ENCODE measurements at regions not wholly inside any gene's neighbourhood (a gene's known extent, or its start where the extent isn't known, plus 50 kb on each side); places are given as distances from the start of the nearest gene placed in this dataset.

- TF ChIP-seq PREB (CRISPR knock-in tag; IDR thresholded peaks at IDR 0.05) (no peak), CAMTA2 (CRISPR knock-in tag; IDR thresholded peaks at IDR 0.05; ENCODE audit: borderline replicate concordance) (no peak), MXD4 (CRISPR knock-in tag; IDR thresholded peaks at IDR 0.05) (no peak), ZNF253 (CRISPR knock-in tag; IDR thresholded peaks at IDR 0.05; ENCODE audit: borderline replicate concordance) (no peak), CC2D1A (CRISPR knock-in tag; IDR thresholded peaks at IDR 0.05) (no peak), ZNF282 (IDR thresholded peaks at IDR 0.05; ENCODE audit: partially characterized antibody) (no peak), ZNF546 (CRISPR knock-in tag; conservative IDR thresholded peaks at IDR 0.05) (no peak), ZNF101 (CRISPR knock-in tag; IDR thresholded peaks at IDR 0.05; ENCODE audit: borderline replicate concordance, low read depth) (no peak)
Observed at GRCh38 chr5:93874491-93874890, 133.1 kb upstream of the POU5F2 start (continued).

GRCh38 chr5:93874080-93874479 lies 132.7 kb upstream of the POU5F2 start:
- DNase-seq (ENCODE audit: low spot score) (no peak), FAIRE-seq (no peak), ATAC-seq (no peak)
- intact Hi-C loops (cut with micrococcal nuclease; ENCODE audit: unreplicated experiment) (no loop called here), in situ Hi-C loops (cut with HindIII; ENCODE audit: extremely low pct_ligation_motif_present, low pct_unique_long_range_greater_than_20kb) (no loop called here)
- H3K4me3 ChIP-seq (replicated peaks in 1 of 3; ENCODE audit: insufficient read depth in 1 of 3, low read depth in 2 of 3, low read length in 3 of 3), result no peak overlapping the region
- no peak overlapping the region for H3K9ac ChIP-seq (ENCODE audit: insufficient read depth, low read depth, low read length)
- no peak overlapping the region for H3K27ac ChIP-seq (ENCODE audit: extremely low read length, insufficient read depth, low read length)
- H2AFZ ChIP-seq (ENCODE audit: low read length), result no peak overlapping the region
- no peaks in the 10 kb centered on the region for H3K4me1 ChIP-seq (ENCODE audit: insufficient read depth, low read length)
- WGBS (ENCODE audit: low lambda C conversion rate), result 96% methylated on average over 1 of the region's 1 CpG
- no peak overlapping the region for H3K4me2 ChIP-seq (ENCODE audit: low read depth, low read length)
- ChIA-PET CTCF (ENCODE audit: low intra/inter-chr PET ratio, low total read pairs) (no interaction called here), POLR2A (no interaction called here)
- BruUV-seq (replicated peaks), result no TSS peak
- H3K9me3 ChIP-seq (ENCODE audit: low read length), result no peaks in the 10 kb centered on the region
- no peaks in the 10 kb centered on the region for H4K20me1 ChIP-seq (ENCODE audit: insufficient read depth, low read length)
- no peaks in the 10 kb centered on the region for H3K36me3 ChIP-seq (replicated peaks in 1 of 2; ENCODE audit: control insufficient read depth in 1 of 2, insufficient read depth in 2 of 2, low read length in 2 of 2)
- no peaks in the 10 kb centered on the region for H3K79me2 ChIP-seq (ENCODE audit: insufficient read depth, low read length)
- no peaks in the 10 kb centered on the region for H3K27me3 ChIP-seq (ENCODE audit: control insufficient read depth in 1 of 2, insufficient read depth in 2 of 2, low read length in 2 of 2)
- TF ChIP-seq ZNF841 (CRISPR knock-in tag; IDR thresholded peaks at IDR 0.05; ENCODE audit: borderline replicate concordance), result no peak
- TF ChIP-seq AFF4 (CRISPR knock-in tag; IDR thresholded peaks at IDR 0.05), result no peak
- no peak for TF ChIP-seq MIER3 (CRISPR knock-in tag; IDR thresholded peaks at IDR 0.05; ENCODE audit: borderline replicate concordance)
- no peak for TF ChIP-seq KDM6A (CRISPR knock-in tag; IDR thresholded peaks at IDR 0.05; ENCODE audit: low read depth)
- no peak for TF ChIP-seq ZNF496 (CRISPR knock-in tag; IDR thresholded peaks at IDR 0.05; ENCODE audit: insufficient replicate concordance)
- no peak for TF ChIP-seq ZSCAN25 (CRISPR knock-in tag; IDR thresholded peaks at IDR 0.05)
- TF ChIP-seq JUND (CRISPR knock-in tag; IDR thresholded peaks at IDR 0.05), result no peak
- TF ChIP-seq ETS1 (CRISPR knock-in tag; IDR thresholded peaks at IDR 0.05), result no peak
- TF ChIP-seq CCDC6 (CRISPR knock-in tag; IDR thresholded peaks at IDR 0.05), result no peak
- TF ChIP-seq TRIM22 (IDR thresholded peaks at IDR 0.05), result no peak
- no peak for TF ChIP-seq ZNF331 (CRISPR knock-in tag; IDR thresholded peaks at IDR 0.05)

All from HepG2 (cell line).